Upper lobe of left lung (tissue), 6 donors: ENCODE measurements at regions not wholly inside any gene's neighbourhood (a gene's known extent, or its start where the extent isn't known, plus 50 kb on each side); places are given as distances from the start of the nearest gene placed in this dataset.
"Not testable (repeated sequence)": the region's sequence is repeated elsewhere in the genome, so short reads cannot be mapped to it uniquely, and the experiment has no call there.

Experiments used
- ATAC-seq, 2 donors: fragments of 200-7000 bp; cut with Tn5 transposase; one replicate each; pipeline ENCODE4 v1.9.1; 2022; ENCODE audit warnings: mild to moderate bottlenecking in 2 of 2, moderate library complexity in 2 of 2; ENCODE audit not compliant: low FRiP score in 2 of 2
- DNase-seq, 2 donors: peaks; one replicate each; pipeline ENCODE4 v3.0.0-alpha.2; 2019 to 2020
- H3K27ac ChIP-seq, 4 donors: fragments of 200-600 bp; sonication (generic); one replicate each; pipeline ENCODE4 v1.5.1; 2016 to 2019
- H3K27me3 ChIP-seq, 4 donors: fragments of 200-600 bp; sonication (generic); one replicate each; pipeline ENCODE4 v1.5.1; 2017 to 2019
- H3K36me3 ChIP-seq, 4 donors: fragments of 200-600 bp; sonication (generic); one replicate each; pipeline ENCODE4 v1.5.1; 2016 to 2019
- H3K4me1 ChIP-seq, 4 donors: fragments of 200-600 bp; sonication (generic); one replicate each; pipeline ENCODE4 v1.5.1; 2018 to 2019
- H3K4me3 ChIP-seq, 4 donors: fragments of 200-600 bp; sonication (generic); one replicate each; pipeline ENCODE4 v1.5.1; 2017 to 2019; ENCODE audit warnings: mild to moderate bottlenecking in 2 of 4, moderate library complexity in 1 of 4
- H3K9me3 ChIP-seq, 4 donors: fragments of 200-600 bp; sonication (generic); one replicate each; pipeline ENCODE4 v1.5.1; 2018 to 2019
- CTCF ChIP-seq, 6 experiments: fragments of 450-650 bp in 4 of 6; fragments of 200-600 bp in 2 of 6; sonication (generic) in 2 of 6; IDR thresholded peaks; one replicate each; pipeline ENCODE4 v1.5.1; 2016 to 2019; ENCODE audit warnings: antibody characterized with exemption in 6 of 6
- EP300 ChIP-seq, 4 donors: sonication (generic); formaldehyde crosslinking; IDR thresholded peaks; one replicate each; pipeline ENCODE4 v1.5.1; 2017; ENCODE audit warnings: antibody characterized with exemption in 4 of 4, control low read depth in 2 of 4
- POLR2A ChIP-seq, 4 donors: fragments of 450-650 bp; IDR thresholded peaks; one replicate each; pipeline ENCODE4 v1.5.1; 2016 to 2017; ENCODE audit warnings: antibody characterized with exemption in 4 of 4, mild to moderate bottlenecking in 2 of 4
- POLR2AphosphoS5 ChIP-seq, 2 donors: sonication (generic); formaldehyde crosslinking; IDR thresholded peaks; one replicate each; pipeline ENCODE4 v1.5.1; 2017; ENCODE audit warnings: antibody characterized with exemption in 2 of 2
- WGBS, 2 donors: methylation state at CpG; one replicate each; pipeline ENCODE4 v1.1.5; 2017 to 2018; 5-methylcytosine and 5-hydroxymethylcytosine counted together
- donor health status: DM: no; HTN: no; CAD: no; lungs with moderate emphysema.
- donor health status: DM: no; HTN: yes; CAD: no; lungs with severe emphysema.

- no peak for ATAC-seq
- Histone ChIP-seq H3K4me3 (no peak overlapping the region), H3K9me3 (no peaks in the 10 kb centered on the region), H3K4me1 (no peaks in the 10 kb centered on the region), H3K36me3 (no peaks in the 10 kb centered on the region), H3K27me3 (no peaks in the 10 kb centered on the region), H3K27ac (no peak overlapping the region)
- TF ChIP-seq POLR2A (IDR thresholded peaks at IDR 0.05) (no peak), EP300 (IDR thresholded peaks at IDR 0.05) (no peak), CTCF (IDR thresholded peaks at IDR 0.05) (no peak), POLR2AphosphoS5 (IDR thresholded peaks at IDR 0.05) (no peak)
- no peak for DNase-seq
- 61 to 66% methylated on average over 9 of the region's 9 CpGs for WGBS, 2 donors
Observed at GRCh38 chr3:118637846-118638245, 396.8 kb downstream of the IGSF11 start.

GRCh38 chr3:118641608-118642007 lies 393.0 kb downstream of the IGSF11 start:
- TF ChIP-seq CTCF (IDR thresholded peaks at IDR 0.05): no peak
- TF ChIP-seq POLR2A (IDR thresholded peaks at IDR 0.05): no peak
- no peak for TF ChIP-seq POLR2AphosphoS5 (IDR thresholded peaks at IDR 0.05)
- TF ChIP-seq EP300 (IDR thresholded peaks at IDR 0.05): no peak
- DNase-seq (no peak), ATAC-seq (no peak)
- H3K4me3 ChIP-seq: no peak overlapping the region
- H3K27me3 ChIP-seq: no peaks in the 10 kb centered on the region
- WGBS, 2 donors: 24 to 26% methylated on average over 4 of the region's 4 CpGs
- no peaks in the 10 kb centered on the region for H3K9me3 ChIP-seq
- no peak overlapping the region for H3K27ac ChIP-seq
- no peaks in the 10 kb centered on the region for H3K4me1 ChIP-seq
- no peaks in the 10 kb centered on the region for H3K36me3 ChIP-seq

- WGBS, 2 donors: 44 to 65% methylated on average over 2 of the region's 2 CpGs
- ATAC-seq: no peak
Observed at GRCh38 chr3:118671192-118671591, 363.5 kb downstream of the IGSF11 start.

GRCh38 chr3:118675305-118675704 lies 359.3 kb downstream of the IGSF11 start:
- Histone ChIP-seq H3K27ac (no peak overlapping the region), H3K27me3 (no peaks in the 10 kb centered on the region), H3K4me1 (no peaks in the 10 kb centered on the region), H3K9me3 (no peaks in the 10 kb centered on the region), H3K36me3 (no peaks in the 10 kb centered on the region), H3K4me3 (no peak overlapping the region)
- 79 to 80% methylated on average over 2 of the region's 2 CpGs for WGBS, 2 donors
- no peak for TF ChIP-seq POLR2A (IDR thresholded peaks at IDR 0.05)
- no peak for TF ChIP-seq POLR2AphosphoS5 (IDR thresholded peaks at IDR 0.05)
- no peak for TF ChIP-seq EP300 (IDR thresholded peaks at IDR 0.05)
- no peak for TF ChIP-seq CTCF (IDR thresholded peaks at IDR 0.05)
- DNase-seq (no peak), ATAC-seq (no peak)

More at GRCh38 chr3:118671192-118671591, 363.5 kb downstream of the IGSF11 start:
- Histone ChIP-seq H3K36me3 (no peaks in the 10 kb centered on the region), H3K27me3 (no peaks in the 10 kb centered on the region), H3K4me3 (no peak overlapping the region), H3K4me1 (no peaks in the 10 kb centered on the region), H3K27ac (no peak overlapping the region), H3K9me3 (no peaks in the 10 kb centered on the region)
- TF ChIP-seq POLR2A (IDR thresholded peaks at IDR 0.05) (no peak), CTCF (IDR thresholded peaks at IDR 0.05) (no peak), EP300 (IDR thresholded peaks at IDR 0.05) (no peak), POLR2AphosphoS5 (IDR thresholded peaks at IDR 0.05) (no peak)
- DNase-seq: no peak

- H3K27ac ChIP-seq, H3K36me3 ChIP-seq, DNase-seq, H3K27me3 ChIP-seq, H3K4me1 ChIP-seq, H3K9me3 ChIP-seq, H3K4me3 ChIP-seq, ATAC-seq: not testable (repeated sequence)
Observed at GRCh38 chr3:118678663-118679062, 356.0 kb downstream of the IGSF11 start.
